Sigmoid colon (tissue), 6 donors: ENCODE measurements at regions not wholly inside any gene's neighbourhood (a gene's known extent, or its start where the extent isn't known, plus 50 kb on each side); places are given as distances from the start of the nearest gene placed in this dataset.

Experiments
- DNase-seq: peaks from one replicate; pipeline ENCODE4 v3.0.0-alpha.2; 2019
- H3K27ac ChIP-seq, 4 donors: fragments of 200-600 bp; sonication (generic); one replicate each; pipeline ENCODE4 v1.5.1; 2016 to 2019; ENCODE audit warnings: mild to moderate bottlenecking in 1 of 4
- H3K27me3 ChIP-seq, 3 donors: fragments of 200-600 bp; sonication (generic); one replicate each; pipeline ENCODE4 v1.5.1; 2019; ENCODE audit warnings: mild to moderate bottlenecking in 1 of 3
- H3K36me3 ChIP-seq, 4 donors: fragments of 200-600 bp; sonication (generic); one replicate each; pipeline ENCODE4 v1.5.1; 2016 to 2019
- H3K4me1 ChIP-seq, 4 donors: fragments of 200-600 bp; sonication (generic); one replicate each; pipeline ENCODE4 v1.5.1; 2017 to 2019
- H3K4me3 ChIP-seq, 4 donors: fragments of 200-600 bp; sonication (generic); one replicate each; pipeline ENCODE4 v1.5.1; 2017 to 2019; ENCODE audit warnings: mild to moderate bottlenecking in 2 of 4, moderate library complexity in 1 of 4
- H3K9me3 ChIP-seq, 4 donors: fragments of 200-600 bp in 3 of 4; sonication (generic) in 3 of 4; one replicate each; pipeline versions ENCODE4 v1.5.1 to v1.6.1; 2013 to 2019
- CTCF ChIP-seq, 4 experiments: fragments of 450-650 bp in 3 of 4; fragments of 200-600 bp in 1 of 4; IDR thresholded peaks; one replicate each; pipeline ENCODE4 v1.5.1; 2016 to 2019; ENCODE audit warnings: antibody characterized with exemption in 4 of 4, mild to moderate bottlenecking in 3 of 4, moderate library complexity in 2 of 4
- EP300 ChIP-seq, 4 donors: sonication (generic); formaldehyde crosslinking; IDR thresholded peaks; one replicate each; pipeline ENCODE4 v1.6.1; 2017; ENCODE audit warnings: antibody characterized with exemption in 4 of 4
- POLR2A ChIP-seq, 2 donors: fragments of 450-650 bp; IDR thresholded peaks; one replicate each; pipeline ENCODE4 v1.6.1; 2016; ENCODE audit warnings: antibody characterized with exemption in 2 of 2, mild to moderate bottlenecking in 2 of 2, moderate library complexity in 2 of 2
- POLR2AphosphoS5 ChIP-seq, 4 donors: sonication (generic); formaldehyde crosslinking; IDR thresholded peaks; one replicate each; pipeline ENCODE4 v1.6.1; 2017; ENCODE audit warnings: antibody characterized with exemption in 4 of 4
- WGBS, 2 donors: extraction: QIAGEN DNeasy Blood & Tissue Kit; methylation state at CpG; one replicate each; pipeline ENCODE4 v1.1.7; 2013; 5-methylcytosine and 5-hydroxymethylcytosine counted together
- intact Hi-C: fragments of 100-400 bp; cut with DNase I; formaldehyde crosslinking; loops from one replicate; pipeline ENCODE4 v1.15.1; 2023
- donor health status: healthy with polysubstance abuse.
- donor health status: healthy.

DNA sequence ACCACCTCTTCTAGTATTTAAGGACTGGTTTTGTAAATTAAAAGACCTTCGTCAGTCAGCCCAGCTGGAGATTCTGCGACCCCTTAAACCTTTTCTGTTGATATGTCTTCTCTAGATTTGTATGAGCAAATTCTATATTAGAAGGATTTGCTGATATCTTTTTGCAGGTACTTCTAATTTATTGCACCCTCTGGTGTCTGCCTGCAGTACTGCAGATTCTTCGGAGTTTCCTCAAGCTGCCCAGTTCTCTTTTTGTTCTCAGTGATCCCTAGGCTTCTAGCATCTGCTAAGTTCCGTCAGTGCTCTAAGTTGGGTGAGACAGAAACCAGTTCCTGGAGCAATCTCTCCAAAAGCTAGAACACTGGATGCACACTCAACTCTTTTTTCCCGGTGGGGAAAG is 545.2 kb downstream of the C4orf33 start:
- Histone ChIP-seq H3K4me3 (no peak overlapping the region), H3K4me1 (no peaks in the 10 kb centered on the region), H3K27ac (no peak overlapping the region), H3K36me3 (no peaks in the 10 kb centered on the region), H3K27me3 (no peaks in the 10 kb centered on the region), H3K9me3 (no peaks in the 10 kb centered on the region)
- peak; percentile 32 to 75 (median 53) for TF ChIP-seq CTCF (IDR thresholded peaks at IDR 0.05)
- TF ChIP-seq POLR2A (IDR thresholded peaks at IDR 0.05), result no peak
- intact Hi-C loops, result loop anchor here (1.0 to 2.0 kb wide), 2 partner anchors 114 to 279 kb away; no protein-coding TSS in a partner anchor
- DNase-seq, result peak; percentile 71
- 32 to 42% methylated on average over 5 of the region's 5 CpGs for WGBS, 2 donors

GRCh38 chr4:129645461-129645860 is 549.5 kb downstream of the C4orf33 start:
- intact Hi-C loops, result no loop called here
- WGBS, 2 donors, result 78 to 89% methylated on average over 3 of the region's 3 CpGs
- no peaks in the 10 kb centered on the region for H3K9me3 ChIP-seq
- no peaks in the 10 kb centered on the region for H3K27me3 ChIP-seq
- TF ChIP-seq POLR2A (IDR thresholded peaks at IDR 0.05) (no peak), EP300 (IDR thresholded peaks at IDR 0.05) (no peak), CTCF (IDR thresholded peaks at IDR 0.05) (no peak), POLR2AphosphoS5 (IDR thresholded peaks at IDR 0.05) (no peak)
- no peaks in the 10 kb centered on the region for H3K4me1 ChIP-seq
- H3K27ac ChIP-seq, result no peak overlapping the region
- DNase-seq, result no peak
- H3K4me3 ChIP-seq, result no peak overlapping the region
- H3K36me3 ChIP-seq, result no peaks in the 10 kb centered on the region

- intact Hi-C loops, result no loop called here
Observed at GRCh38 chr4:129668092-129668491, 572.1 kb downstream of the C4orf33 start.

DNA sequence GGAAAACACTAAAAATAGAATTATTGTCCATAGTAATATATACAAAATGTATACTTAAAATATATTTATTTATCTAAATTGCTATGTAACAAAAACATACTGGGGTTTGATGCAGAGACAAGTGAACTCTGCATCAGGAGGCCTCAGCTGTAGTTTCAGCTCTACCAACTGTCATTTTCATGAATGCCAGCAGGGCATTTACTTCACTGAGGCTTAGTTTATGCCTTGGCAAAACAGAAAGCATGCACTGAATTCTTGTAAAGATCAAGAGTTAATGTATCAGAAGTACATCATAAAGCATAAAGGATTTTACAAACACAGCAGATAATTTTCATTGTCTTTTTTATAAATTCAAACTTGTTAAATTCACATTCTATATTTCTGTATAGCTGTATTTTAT is 577.0 kb downstream of the C4orf33 start:
- TF ChIP-seq POLR2AphosphoS5 (IDR thresholded peaks at IDR 0.05) (no peak), CTCF (IDR thresholded peaks at IDR 0.05) (no peak)
- Histone ChIP-seq H3K4me1 (no peaks in the 10 kb centered on the region), H3K27me3 (no peaks in the 10 kb centered on the region), H3K9me3 (no peaks in the 10 kb centered on the region), H3K36me3 (no peaks in the 10 kb centered on the region), H3K4me3 (no peak overlapping the region), H3K27ac (no peak overlapping the region)
- DNase-seq, result no peak
- intact Hi-C loops, result no loop called here

More at GRCh38 chr4:129668092-129668491, 572.1 kb downstream of the C4orf33 start:
- H3K36me3 ChIP-seq, result no peaks in the 10 kb centered on the region
- no peak for DNase-seq
- no peaks in the 10 kb centered on the region for H3K27me3 ChIP-seq
- H3K9me3 ChIP-seq, result no peaks in the 10 kb centered on the region
- no peaks in the 10 kb centered on the region for H3K4me1 ChIP-seq
- H3K4me3 ChIP-seq, result no peak overlapping the region
- no peak overlapping the region for H3K27ac ChIP-seq
- TF ChIP-seq POLR2AphosphoS5 (IDR thresholded peaks at IDR 0.05) (no peak), CTCF (IDR thresholded peaks at IDR 0.05) (no peak), EP300 (IDR thresholded peaks at IDR 0.05) (no peak), POLR2A (IDR thresholded peaks at IDR 0.05) (no peak)
- WGBS, 2 donors, result 79 to 80% methylated on average over 5 of the region's 5 CpGs

GRCh38 chr4:129675036-129675435 is 579.1 kb downstream of the C4orf33 start:
- H3K9me3 ChIP-seq, result no peaks in the 10 kb centered on the region

More at GRCh38 chr4:129675036-129675435, 579.1 kb downstream of the C4orf33 start:
- Histone ChIP-seq H3K36me3 (no peaks in the 10 kb centered on the region), H3K4me3 (no peak overlapping the region), H3K27ac (no peak overlapping the region), H3K4me1 (no peaks in the 10 kb centered on the region), H3K27me3 (no peaks in the 10 kb centered on the region)
- DNase-seq, result no peak
- intact Hi-C loops, result no loop called here
- TF ChIP-seq POLR2A (IDR thresholded peaks at IDR 0.05), result no peak
- TF ChIP-seq POLR2AphosphoS5 (IDR thresholded peaks at IDR 0.05), result no peak
- TF ChIP-seq CTCF (IDR thresholded peaks at IDR 0.05), result no peak
- TF ChIP-seq EP300 (IDR thresholded peaks at IDR 0.05), result no peak
- 94 to 98% methylated on average over 1 of the region's 1 CpG for WGBS, 2 donors
